ENCODE measurements at regions not wholly inside any gene's neighbourhood (a gene's known extent, or its start where the extent isn't known, plus 50 kb on each side); places are given as distances from the start of the nearest gene placed in this dataset.

GRCh38 chr3:83354205-83354604 is 1592.8 kb upstream of the GBE1 start:
- no peak overlapping the region for H3K27ac ChIP-seq (ENCODE audit: extremely low read depth, low read depth, low read length)
- TF ChIP-seq ZNF280B (CRISPR knock-in tag; IDR thresholded peaks at IDR 0.05) (no peak), SMAD1 (IDR thresholded peaks at IDR 0.05; ENCODE audit: low read depth, low read length, partially characterized antibody) (no peak), ZEB2 (IDR thresholded peaks at IDR 0.05) (no peak), SRSF7 (optimal IDR thresholded peaks at IDR 0.05; ENCODE audit: low read depth, low read length) (no peak), ZNF785 (CRISPR knock-in tag; IDR thresholded peaks at IDR 0.05) (no peak)
- no TSS peak for BruUV-seq (replicated peaks)
- H3K27me3 ChIP-seq (ENCODE audit: control insufficient read depth in 2 of 2, insufficient read depth in 2 of 2, low read length in 2 of 2): no peaks in the 10 kb centered on the region
- CTCF ChIA-PET (ENCODE audit: low intra/inter-chr PET ratio): no interaction called here
- DNase-seq (ENCODE audit: extremely low read depth in 1 of 4, low spot score in 3 of 4) (no peak), FAIRE-seq (no peak), ATAC-seq (no peak)
- no peaks in the 10 kb centered on the region for H3K36me3 ChIP-seq (ENCODE audit: control insufficient read depth, insufficient read depth, low read length)
- 20% methylated on average over 1 of the region's 2 CpGs for WGBS (ENCODE audit: insufficient coverage, low coverage, missing lambda C conversion rate)
- no peak overlapping the region for H2AFZ ChIP-seq (ENCODE audit: low read depth, low read length)
- H3K9me3 ChIP-seq (replicated peaks; ENCODE audit: control insufficient read depth, insufficient read depth, low read depth, low read length): no peaks in the 10 kb centered on the region
- H3K4me1 ChIP-seq (replicated peaks in 1 of 2; ENCODE audit: control insufficient read depth in 2 of 2, insufficient read depth in 2 of 2, low read length in 2 of 2): no peaks in the 10 kb centered on the region
- no peak overlapping the region for H3K4me3 ChIP-seq
- intact Hi-C loops (cut with micrococcal nuclease) (no loop called here), in situ Hi-C loops (cut with MboI) (no loop called here)
- no peak overlapping the region for H3K4me2 ChIP-seq (ENCODE audit: insufficient read depth, low read length)
- H3K79me2 ChIP-seq (ENCODE audit: control insufficient read depth, insufficient read depth, low read length): no peaks in the 10 kb centered on the region
- no peaks in the 10 kb centered on the region for H3K9me1 ChIP-seq (ENCODE audit: control insufficient read depth, insufficient read depth, low read length)
- H4K20me1 ChIP-seq (replicated peaks; ENCODE audit: control insufficient read depth, insufficient read depth, low read length): no peaks in the 10 kb centered on the region
- POLR2A ChIA-PET: no interaction called here
- H3K9ac ChIP-seq (ENCODE audit: insufficient read depth in 1 of 2, low read depth in 2 of 2, low read length in 2 of 2): no peak overlapping the region

- no peaks in the 10 kb centered on the region for H3K79me2 ChIP-seq (ENCODE audit: control insufficient read depth, insufficient read depth, low read length)
- no TSS peak for BruUV-seq (replicated peaks)
- intact Hi-C loops (cut with micrococcal nuclease) (no loop called here), in situ Hi-C loops (cut with MboI) (no loop called here)
- H3K27me3 ChIP-seq (ENCODE audit: control insufficient read depth in 2 of 2, insufficient read depth in 2 of 2, low read length in 2 of 2): no peaks in the 10 kb centered on the region
- H3K4me1 ChIP-seq (replicated peaks in 1 of 2; ENCODE audit: control insufficient read depth in 2 of 2, insufficient read depth in 2 of 2, low read length in 2 of 2): no peaks in the 10 kb centered on the region
- POLR2A ChIA-PET: no interaction called here
- no peaks in the 10 kb centered on the region for H3K9me3 ChIP-seq (replicated peaks; ENCODE audit: control insufficient read depth, insufficient read depth, low read depth, low read length)
- DNase-seq (ENCODE audit: extremely low read depth in 1 of 4, low spot score in 3 of 4) (no peak), FAIRE-seq (no peak), ATAC-seq (no peak)
- CTCF ChIA-PET (ENCODE audit: low intra/inter-chr PET ratio): no interaction called here
- H3K4me3 ChIP-seq: no peak overlapping the region
- H2AFZ ChIP-seq (ENCODE audit: low read depth, low read length): no peak overlapping the region
- H3K27ac ChIP-seq (ENCODE audit: extremely low read depth, low read depth, low read length): no peak overlapping the region
- H3K36me3 ChIP-seq (ENCODE audit: control insufficient read depth, insufficient read depth, low read length): no peaks in the 10 kb centered on the region
- H4K20me1 ChIP-seq (replicated peaks; ENCODE audit: control insufficient read depth, insufficient read depth, low read length): no peaks in the 10 kb centered on the region
- H3K9me1 ChIP-seq (ENCODE audit: control insufficient read depth, insufficient read depth, low read length): no peaks in the 10 kb centered on the region
- no peak overlapping the region for H3K9ac ChIP-seq (ENCODE audit: insufficient read depth in 1 of 2, low read depth in 2 of 2, low read length in 2 of 2)
- WGBS (ENCODE audit: insufficient coverage, low coverage, missing lambda C conversion rate): 0% methylated on average over 3 of the region's 3 CpGs
- H3K4me2 ChIP-seq (ENCODE audit: insufficient read depth, low read length): no peak overlapping the region
- TF ChIP-seq NKRF (IDR thresholded peaks at IDR 0.05; ENCODE audit: borderline replicate concordance): no peak
- no peak for TF ChIP-seq SAP30 (IDR thresholded peaks at IDR 0.05; ENCODE audit: borderline replicate concordance, insufficient read depth, low read depth, low read length, poor library complexity, severe bottlenecking)
- no peak for TF ChIP-seq FOXJ2 (tag; IDR thresholded peaks at IDR 0.05)
- no peak for TF ChIP-seq MAFK (IDR thresholded peaks at IDR 0.05; ENCODE audit: low read length)
- TF ChIP-seq NR2C1 (IDR thresholded peaks at IDR 0.05): no peak
- TF ChIP-seq NR2C1 (tag; IDR thresholded peaks at IDR 0.05): no peak
- no peak for TF ChIP-seq SIN3A (IDR thresholded peaks at IDR 0.05; ENCODE audit: borderline replicate concordance in 2 of 2, control insufficient read depth in 1 of 2, low read depth in 2 of 2, low read length in 2 of 2)
- no peak for TF ChIP-seq ZNF280B (CRISPR knock-in tag; IDR thresholded peaks at IDR 0.05)
These were observed 1565.5 kb upstream of the CADM2 start for GRCh38 chr3:83393276-83393675.

Data from K562 (cell line).